GM23338 (cell line): ENCODE measurements at regions not wholly inside any gene's neighbourhood (a gene's known extent, or its start where the extent isn't known, plus 50 kb on each side); places are given as distances from the start of the nearest gene placed in this dataset.

ENCODE experiments used
- ATAC-seq: fragments of 200-7000 bp; cut with Tn5 transposase; 3 replicates; pipeline ENCODE4 v1.9.1; 2020
- DNase-seq: peaks from one replicate; pipeline ENCODE4 v3.0.0-alpha.2; 2015; ENCODE audit warnings: low spot score
- H2AFZ ChIP-seq: fragments of 200-600 bp; sonication (generic); 2 replicates; pipeline ENCODE4 v1.8.0; 2016; ENCODE audit warnings: antibody characterized with exemption, mild to moderate bottlenecking, moderate library complexity
- H3F3A ChIP-seq: fragments of 200-600 bp; sonication (generic); replicated peaks from 2 replicates; pipeline ENCODE4 v1.8.0; 2017; ENCODE audit warnings: antibody characterized with exemption, mixed run types, low read depth
- H3K27ac ChIP-seq: fragments of 200-600 bp; sonication (generic); 2 replicates; pipeline ENCODE4 v1.6.1; 2016; ENCODE audit warnings: low read depth
- H3K27me3 ChIP-seq: fragments of 200-600 bp; sonication (generic); 2 replicates; pipeline ENCODE4 v1.8.0; 2016; ENCODE audit warnings: mild to moderate bottlenecking, mixed run types, moderate library complexity; ENCODE audit not compliant: insufficient read depth
- H3K36me3 ChIP-seq: fragments of 200-600 bp; sonication (generic); 2 replicates; pipeline ENCODE4 v1.8.0; 2016; ENCODE audit warnings: mild to moderate bottlenecking; ENCODE audit not compliant: insufficient read depth
- H3K4me1 ChIP-seq: fragments of 200-600 bp; sonication (generic); 2 replicates; pipeline ENCODE4 v1.8.0; 2016; ENCODE audit warnings: mild to moderate bottlenecking, moderate library complexity; ENCODE audit not compliant: insufficient read depth
- H3K4me2 ChIP-seq: fragments of 200-600 bp; sonication (generic); 2 replicates; pipeline ENCODE4 v1.7.1; 2017; ENCODE audit warnings: mixed run types
- H3K4me3 ChIP-seq: fragments of 200-600 bp; sonication (generic); 2 replicates; pipeline ENCODE4 v1.6.1; 2016; ENCODE audit warnings: mixed run types
- H3K79me2 ChIP-seq: fragments of 200-600 bp; sonication (generic); replicated peaks from 2 replicates; pipeline ENCODE4 v1.8.0; 2017; ENCODE audit warnings: mild to moderate bottlenecking; ENCODE audit not compliant: insufficient read depth
- H3K9me2 ChIP-seq: fragments of 200-600 bp; sonication (generic); 2 replicates; pipeline ENCODE4 v1.8.0; 2017; ENCODE audit not compliant: insufficient read depth
- H4K20me1 ChIP-seq: fragments of 200-600 bp; sonication (generic); replicated peaks from 2 replicates; pipeline ENCODE4 v1.8.0; 2017; ENCODE audit warnings: mild to moderate bottlenecking; ENCODE audit not compliant: insufficient read depth
- H3K27ac Mint-ChIP-seq: 2 replicates; pipeline ENCODE4 v1.8.0; 2020; ENCODE audit warnings: inconsistent platforms, mild to moderate bottlenecking, moderate library complexity, mixed read lengths
- H3K27me3 Mint-ChIP-seq: 3 replicates; pipeline ENCODE4 v1.8.0; 2022; ENCODE audit warnings: low read depth, mild to moderate bottlenecking, moderate library complexity, mixed read lengths, inconsistent platforms; ENCODE audit not compliant: insufficient read depth, poor library complexity
- H3K36me3 Mint-ChIP-seq: 3 replicates; pipeline ENCODE4 v1.8.0; 2021; ENCODE audit warnings: low read depth, mild to moderate bottlenecking, inconsistent platforms, moderate library complexity, mixed read lengths
- H3K4me1 Mint-ChIP-seq: 3 replicates; pipeline ENCODE4 v1.8.0; 2020; ENCODE audit warnings: mild to moderate bottlenecking, inconsistent platforms, mixed read lengths
- H3K4me3 Mint-ChIP-seq: 3 replicates; pipeline ENCODE4 v1.8.0; 2021; ENCODE audit warnings: moderate library complexity, mild to moderate bottlenecking, inconsistent platforms, mixed read lengths
- H3K9me3 Mint-ChIP-seq: 3 replicates; pipeline ENCODE4 v1.8.0; 2020; ENCODE audit warnings: moderate library complexity, mild to moderate bottlenecking, inconsistent platforms, mixed read lengths
- EZH2 ChIP-seq: fragments of 200-600 bp; sonication (generic); IDR thresholded peaks from one replicate; pipeline ENCODE4 v1.8.0; 2017; ENCODE audit warnings: antibody characterized with exemption, mild to moderate bottlenecking, low read depth; ENCODE audit not compliant: unreplicated experiment
- NANOG ChIP-seq: IDR thresholded peaks from 2 replicates; pipeline ENCODE4 v1.6.1; 2016; ENCODE audit warnings: antibody characterized with exemption, borderline replicate concordance
- ZNF114 ChIP-seq: fragments of 250-450 bp; sonication (Bioruptor Pico); IDR thresholded peaks from 2 replicates; pipeline ENCODE4 v1.5.0; 2020; ENCODE audit warnings: mild to moderate bottlenecking, moderate library complexity
- ZNF331 ChIP-seq: fragments of 250-450 bp; sonication (Bioruptor Pico); IDR thresholded peaks from 2 replicates; pipeline ENCODE4 v1.5.0; 2020; ENCODE audit warnings: low read depth, mild to moderate bottlenecking, moderate library complexity
- TF ChIP-seq, protein P1 (sequence below): fragments of 250-450 bp; sonication (Bioruptor Pico); IDR thresholded peaks from 2 replicates; pipeline ENCODE4 v1.5.0; 2020; ENCODE audit warnings: mild to moderate bottlenecking, moderate library complexity
- TF ChIP-seq, protein P2 (sequence below): IDR thresholded peaks from one replicate; pipeline ENCODE4 v1.6.1; 2018; ENCODE audit warnings: antibody characterized with exemption; ENCODE audit not compliant: unreplicated experiment
- TF ChIP-seq, protein P3 (sequence below): IDR thresholded peaks from 2 replicates; pipeline ENCODE4 v1.6.1; 2016; ENCODE audit warnings: antibody characterized with exemption

DNA sequence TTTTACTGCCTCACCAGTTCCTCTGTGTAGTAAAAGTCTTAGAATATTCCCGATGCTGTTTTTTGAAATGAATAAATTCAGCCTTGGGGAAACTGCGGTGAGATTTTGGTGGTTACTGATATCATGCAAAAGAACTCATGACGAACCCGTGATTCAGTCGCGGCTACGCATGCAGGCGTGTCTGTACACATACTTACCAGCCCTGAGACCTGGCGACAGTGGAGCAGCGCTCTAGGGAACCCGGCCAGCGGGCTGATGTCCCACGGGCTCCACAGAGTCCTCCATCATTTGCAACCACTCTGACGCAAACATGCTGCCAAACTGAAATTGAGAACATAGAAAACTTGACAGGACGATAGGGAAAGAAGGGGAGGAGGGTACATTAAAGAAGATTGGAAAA is 315.6 kb upstream of the DAB2 start:
- H3K4me2 ChIP-seq = no peak overlapping the region
- H3K27ac Mint-ChIP-seq = no peak overlapping the region
- no peaks in the 10 kb centered on the region for H3K27me3 ChIP-seq
- TF ChIP-seq, protein P1, sequence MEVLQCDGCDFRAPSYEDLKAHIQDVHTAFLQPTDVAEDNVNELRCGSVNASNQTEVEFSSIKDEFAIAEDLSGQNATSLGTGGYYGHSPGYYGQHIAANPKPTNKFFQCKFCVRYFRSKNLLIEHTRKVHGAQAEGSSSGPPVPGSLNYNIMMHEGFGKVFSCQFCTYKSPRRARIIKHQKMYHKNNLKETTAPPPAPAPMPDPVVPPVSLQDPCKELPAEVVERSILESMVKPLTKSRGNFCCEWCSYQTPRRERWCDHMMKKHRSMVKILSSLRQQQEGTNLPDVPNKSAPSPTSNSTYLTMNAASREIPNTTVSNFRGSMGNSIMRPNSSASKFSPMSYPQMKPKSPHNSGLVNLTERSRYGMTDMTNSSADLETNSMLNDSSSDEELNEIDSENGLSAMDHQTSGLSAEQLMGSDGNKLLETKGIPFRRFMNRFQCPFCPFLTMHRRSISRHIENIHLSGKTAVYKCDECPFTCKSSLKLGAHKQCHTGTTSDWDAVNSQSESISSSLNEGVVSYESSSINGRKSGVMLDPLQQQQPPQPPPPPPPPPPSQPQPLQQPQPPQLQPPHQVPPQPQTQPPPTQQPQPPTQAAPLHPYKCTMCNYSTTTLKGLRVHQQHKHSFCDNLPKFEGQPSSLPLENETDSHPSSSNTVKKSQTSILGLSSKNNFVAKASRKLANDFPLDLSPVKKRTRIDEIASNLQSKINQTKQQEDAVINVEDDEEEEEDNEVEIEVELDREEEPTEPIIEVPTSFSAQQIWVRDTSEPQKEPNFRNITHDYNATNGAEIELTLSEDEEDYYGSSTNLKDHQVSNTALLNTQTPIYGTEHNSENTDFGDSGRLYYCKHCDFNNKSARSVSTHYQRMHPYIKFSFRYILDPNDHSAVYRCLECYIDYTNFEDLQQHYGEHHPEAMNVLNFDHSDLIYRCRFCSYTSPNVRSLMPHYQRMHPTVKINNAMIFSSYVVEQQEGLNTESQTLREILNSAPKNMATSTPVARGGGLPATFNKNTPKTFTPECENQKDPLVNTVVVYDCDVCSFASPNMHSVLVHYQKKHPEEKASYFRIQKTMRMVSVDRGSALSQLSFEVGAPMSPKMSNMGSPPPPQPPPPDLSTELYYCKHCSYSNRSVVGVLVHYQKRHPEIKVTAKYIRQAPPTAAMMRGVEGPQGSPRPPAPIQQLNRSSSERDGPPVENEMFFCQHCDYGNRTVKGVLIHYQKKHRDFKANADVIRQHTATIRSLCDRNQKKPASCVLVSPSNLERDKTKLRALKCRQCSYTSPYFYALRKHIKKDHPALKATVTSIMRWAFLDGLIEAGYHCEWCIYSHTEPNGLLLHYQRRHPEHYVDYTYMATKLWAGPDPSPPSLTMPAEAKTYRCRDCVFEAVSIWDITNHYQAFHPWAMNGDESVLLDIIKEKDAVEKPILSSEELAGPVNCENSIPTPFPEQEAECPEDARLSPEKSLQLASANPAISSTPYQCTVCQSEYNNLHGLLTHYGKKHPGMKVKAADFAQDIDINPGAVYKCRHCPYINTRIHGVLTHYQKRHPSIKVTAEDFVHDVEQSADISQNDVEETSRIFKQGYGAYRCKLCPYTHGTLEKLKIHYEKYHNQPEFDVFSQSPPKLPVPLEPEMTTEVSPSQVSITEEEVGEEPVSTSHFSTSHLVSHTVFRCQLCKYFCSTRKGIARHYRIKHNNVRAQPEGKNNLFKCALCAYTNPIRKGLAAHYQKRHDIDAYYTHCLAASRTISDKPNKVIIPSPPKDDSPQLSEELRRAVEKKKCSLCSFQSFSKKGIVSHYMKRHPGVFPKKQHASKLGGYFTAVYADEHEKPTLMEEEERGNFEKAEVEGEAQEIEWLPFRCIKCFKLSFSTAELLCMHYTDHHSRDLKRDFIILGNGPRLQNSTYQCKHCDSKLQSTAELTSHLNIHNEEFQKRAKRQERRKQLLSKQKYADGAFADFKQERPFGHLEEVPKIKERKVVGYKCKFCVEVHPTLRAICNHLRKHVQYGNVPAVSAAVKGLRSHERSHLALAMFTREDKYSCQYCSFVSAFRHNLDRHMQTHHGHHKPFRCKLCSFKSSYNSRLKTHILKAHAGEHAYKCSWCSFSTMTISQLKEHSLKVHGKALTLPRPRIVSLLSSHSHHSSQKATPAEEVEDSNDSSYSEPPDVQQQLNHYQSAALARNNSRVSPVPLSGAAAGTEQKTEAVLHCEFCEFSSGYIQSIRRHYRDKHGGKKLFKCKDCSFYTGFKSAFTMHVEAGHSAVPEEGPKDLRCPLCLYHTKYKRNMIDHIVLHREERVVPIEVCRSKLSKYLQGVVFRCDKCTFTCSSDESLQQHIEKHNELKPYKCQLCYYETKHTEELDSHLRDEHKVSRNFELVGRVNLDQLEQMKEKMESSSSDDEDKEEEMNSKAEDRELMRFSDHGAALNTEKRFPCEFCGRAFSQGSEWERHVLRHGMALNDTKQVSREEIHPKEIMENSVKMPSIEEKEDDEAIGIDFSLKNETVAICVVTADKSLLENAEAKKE (CRISPR knock-in tag) = no peak
- TF ChIP-seq, protein P2, sequence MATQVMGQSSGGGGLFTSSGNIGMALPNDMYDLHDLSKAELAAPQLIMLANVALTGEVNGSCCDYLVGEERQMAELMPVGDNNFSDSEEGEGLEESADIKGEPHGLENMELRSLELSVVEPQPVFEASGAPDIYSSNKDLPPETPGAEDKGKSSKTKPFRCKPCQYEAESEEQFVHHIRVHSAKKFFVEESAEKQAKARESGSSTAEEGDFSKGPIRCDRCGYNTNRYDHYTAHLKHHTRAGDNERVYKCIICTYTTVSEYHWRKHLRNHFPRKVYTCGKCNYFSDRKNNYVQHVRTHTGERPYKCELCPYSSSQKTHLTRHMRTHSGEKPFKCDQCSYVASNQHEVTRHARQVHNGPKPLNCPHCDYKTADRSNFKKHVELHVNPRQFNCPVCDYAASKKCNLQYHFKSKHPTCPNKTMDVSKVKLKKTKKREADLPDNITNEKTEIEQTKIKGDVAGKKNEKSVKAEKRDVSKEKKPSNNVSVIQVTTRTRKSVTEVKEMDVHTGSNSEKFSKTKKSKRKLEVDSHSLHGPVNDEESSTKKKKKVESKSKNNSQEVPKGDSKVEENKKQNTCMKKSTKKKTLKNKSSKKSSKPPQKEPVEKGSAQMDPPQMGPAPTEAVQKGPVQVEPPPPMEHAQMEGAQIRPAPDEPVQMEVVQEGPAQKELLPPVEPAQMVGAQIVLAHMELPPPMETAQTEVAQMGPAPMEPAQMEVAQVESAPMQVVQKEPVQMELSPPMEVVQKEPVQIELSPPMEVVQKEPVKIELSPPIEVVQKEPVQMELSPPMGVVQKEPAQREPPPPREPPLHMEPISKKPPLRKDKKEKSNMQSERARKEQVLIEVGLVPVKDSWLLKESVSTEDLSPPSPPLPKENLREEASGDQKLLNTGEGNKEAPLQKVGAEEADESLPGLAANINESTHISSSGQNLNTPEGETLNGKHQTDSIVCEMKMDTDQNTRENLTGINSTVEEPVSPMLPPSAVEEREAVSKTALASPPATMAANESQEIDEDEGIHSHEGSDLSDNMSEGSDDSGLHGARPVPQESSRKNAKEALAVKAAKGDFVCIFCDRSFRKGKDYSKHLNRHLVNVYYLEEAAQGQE = no peak
- TF ChIP-seq EZH2 = no peak
- no peak for TF ChIP-seq ZNF331 (CRISPR knock-in tag)
- TF ChIP-seq, protein P3, sequence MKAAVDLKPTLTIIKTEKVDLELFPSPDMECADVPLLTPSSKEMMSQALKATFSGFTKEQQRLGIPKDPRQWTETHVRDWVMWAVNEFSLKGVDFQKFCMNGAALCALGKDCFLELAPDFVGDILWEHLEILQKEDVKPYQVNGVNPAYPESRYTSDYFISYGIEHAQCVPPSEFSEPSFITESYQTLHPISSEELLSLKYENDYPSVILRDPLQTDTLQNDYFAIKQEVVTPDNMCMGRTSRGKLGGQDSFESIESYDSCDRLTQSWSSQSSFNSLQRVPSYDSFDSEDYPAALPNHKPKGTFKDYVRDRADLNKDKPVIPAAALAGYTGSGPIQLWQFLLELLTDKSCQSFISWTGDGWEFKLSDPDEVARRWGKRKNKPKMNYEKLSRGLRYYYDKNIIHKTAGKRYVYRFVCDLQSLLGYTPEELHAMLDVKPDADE = no peak
- TF ChIP-seq NANOG = no peak
- TF ChIP-seq ZNF114 (CRISPR knock-in tag) = no peak
- H3K36me3 ChIP-seq = no peaks in the 10 kb centered on the region
- H3K4me3 Mint-ChIP-seq = no peak overlapping the region
- H3K36me3 Mint-ChIP-seq = no peaks in the 10 kb centered on the region
- H2AFZ ChIP-seq = 0 out of 2 replicates have a peak overlapping the region, but pooled peaks have one; percentile 25
- DNase-seq (no peak), ATAC-seq (no peak)
- no peak overlapping the region for H3K27ac ChIP-seq
- no peaks in the 10 kb centered on the region for H3K9me2 ChIP-seq
- H3K27me3 Mint-ChIP-seq = no peaks in the 10 kb centered on the region
- no peak overlapping the region for H3K4me3 ChIP-seq
- no peaks in the 10 kb centered on the region for H4K20me1 ChIP-seq
- no peaks in the 10 kb centered on the region for H3K4me1 Mint-ChIP-seq
- H3K9me3 Mint-ChIP-seq = no peaks in the 10 kb centered on the region
- no peaks in the 10 kb centered on the region for H3K4me1 ChIP-seq
- no peaks in the 10 kb centered on the region for H3K79me2 ChIP-seq
- no peaks in the 10 kb centered on the region for H3F3A ChIP-seq
